WTC11 (cell line): ENCODE measurements at regions not wholly inside any gene's neighbourhood (a gene's known extent, or its start where the extent isn't known, plus 50 kb on each side); places are given as distances from the start of the nearest gene placed in this dataset.

Experiments used
- CREM ChIP-seq: sonication (generic); formaldehyde crosslinking; IDR thresholded peaks from 2 replicates; pipeline ENCODE4 v1.8.1; 2022; ENCODE audit warnings: mild to moderate bottlenecking, missing genetic modification reagents, moderate library complexity
- FOXJ3 ChIP-seq: sonication (generic); formaldehyde crosslinking; IDR thresholded peaks from 2 replicates; pipeline ENCODE4 v1.9.0; 2021; ENCODE audit warnings: missing genetic modification reagents, mild to moderate bottlenecking, borderline replicate concordance
- NFYB ChIP-seq: sonication (generic); formaldehyde crosslinking; conservative IDR thresholded peaks from 2 replicates; pipeline ENCODE4 v1.8.0; 2022; ENCODE audit warnings: low read depth, missing genetic modification reagents
- NR3C1 ChIP-seq: sonication (generic); formaldehyde crosslinking; conservative IDR thresholded peaks from 2 replicates; pipeline ENCODE4 v1.8.1; 2023; ENCODE audit warnings: low read depth, mild to moderate bottlenecking, missing genetic modification reagents
- SMAD3 ChIP-seq: sonication (generic); formaldehyde crosslinking; IDR thresholded peaks from 2 replicates; pipeline ENCODE4 v1.8.0; 2022; ENCODE audit warnings: missing genetic modification reagents, mild to moderate bottlenecking, borderline replicate concordance
- TF ChIP-seq, protein P1 (sequence below): fragments of 200-600 bp; IDR thresholded peaks from 2 replicates; pipeline ENCODE4 v1.8.0; 2022; ENCODE audit warnings: antibody characterized with exemption
- TF ChIP-seq, protein P2 (sequence below): sonication (generic); formaldehyde crosslinking; IDR thresholded peaks from 2 replicates; pipeline ENCODE4 v1.8.0; 2022; ENCODE audit warnings: mild to moderate bottlenecking, missing genetic modification reagents
- TF ChIP-seq, protein P3 (sequence below): sonication (generic); formaldehyde crosslinking; IDR thresholded peaks from 2 replicates; pipeline ENCODE4 v1.8.0; 2023; ENCODE audit warnings: missing genetic modification reagents, mild to moderate bottlenecking, borderline replicate concordance
- TF ChIP-seq, protein P4 (sequence below): sonication (generic); formaldehyde crosslinking; IDR thresholded peaks from 2 replicates; pipeline ENCODE4 v1.8.1; 2022; ENCODE audit warnings: low read depth, mild to moderate bottlenecking, moderate library complexity, missing genetic modification reagents, borderline replicate concordance

DNA sequence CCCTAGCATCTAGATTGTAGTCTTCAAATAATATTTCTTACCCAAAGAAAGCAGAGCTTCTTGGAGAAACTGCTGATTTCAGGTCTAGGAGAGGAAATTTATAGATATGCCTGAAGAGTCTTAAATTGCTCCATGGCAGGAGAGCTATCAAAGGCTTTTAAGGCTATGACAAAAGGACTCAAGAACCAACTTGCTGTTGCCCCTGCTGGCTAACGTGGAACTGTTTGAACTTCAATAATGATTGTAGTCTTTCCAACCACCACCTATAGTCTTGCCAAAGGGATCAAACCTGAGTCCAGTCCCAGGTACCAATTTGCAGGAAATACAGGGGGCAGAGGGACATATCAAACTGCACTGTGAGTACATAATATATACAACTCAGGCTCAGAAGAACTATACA lies 336.2 kb upstream of the ESRRG start:
- TF ChIP-seq, protein P1, sequence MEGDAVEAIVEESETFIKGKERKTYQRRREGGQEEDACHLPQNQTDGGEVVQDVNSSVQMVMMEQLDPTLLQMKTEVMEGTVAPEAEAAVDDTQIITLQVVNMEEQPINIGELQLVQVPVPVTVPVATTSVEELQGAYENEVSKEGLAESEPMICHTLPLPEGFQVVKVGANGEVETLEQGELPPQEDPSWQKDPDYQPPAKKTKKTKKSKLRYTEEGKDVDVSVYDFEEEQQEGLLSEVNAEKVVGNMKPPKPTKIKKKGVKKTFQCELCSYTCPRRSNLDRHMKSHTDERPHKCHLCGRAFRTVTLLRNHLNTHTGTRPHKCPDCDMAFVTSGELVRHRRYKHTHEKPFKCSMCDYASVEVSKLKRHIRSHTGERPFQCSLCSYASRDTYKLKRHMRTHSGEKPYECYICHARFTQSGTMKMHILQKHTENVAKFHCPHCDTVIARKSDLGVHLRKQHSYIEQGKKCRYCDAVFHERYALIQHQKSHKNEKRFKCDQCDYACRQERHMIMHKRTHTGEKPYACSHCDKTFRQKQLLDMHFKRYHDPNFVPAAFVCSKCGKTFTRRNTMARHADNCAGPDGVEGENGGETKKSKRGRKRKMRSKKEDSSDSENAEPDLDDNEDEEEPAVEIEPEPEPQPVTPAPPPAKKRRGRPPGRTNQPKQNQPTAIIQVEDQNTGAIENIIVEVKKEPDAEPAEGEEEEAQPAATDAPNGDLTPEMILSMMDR = no peak
- TF ChIP-seq NR3C1 = no peak
- no peak for TF ChIP-seq FOXJ3
- TF ChIP-seq, protein P2, sequence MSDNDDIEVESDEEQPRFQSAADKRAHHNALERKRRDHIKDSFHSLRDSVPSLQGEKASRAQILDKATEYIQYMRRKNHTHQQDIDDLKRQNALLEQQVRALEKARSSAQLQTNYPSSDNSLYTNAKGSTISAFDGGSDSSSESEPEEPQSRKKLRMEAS = no peak
- TF ChIP-seq, protein P3, sequence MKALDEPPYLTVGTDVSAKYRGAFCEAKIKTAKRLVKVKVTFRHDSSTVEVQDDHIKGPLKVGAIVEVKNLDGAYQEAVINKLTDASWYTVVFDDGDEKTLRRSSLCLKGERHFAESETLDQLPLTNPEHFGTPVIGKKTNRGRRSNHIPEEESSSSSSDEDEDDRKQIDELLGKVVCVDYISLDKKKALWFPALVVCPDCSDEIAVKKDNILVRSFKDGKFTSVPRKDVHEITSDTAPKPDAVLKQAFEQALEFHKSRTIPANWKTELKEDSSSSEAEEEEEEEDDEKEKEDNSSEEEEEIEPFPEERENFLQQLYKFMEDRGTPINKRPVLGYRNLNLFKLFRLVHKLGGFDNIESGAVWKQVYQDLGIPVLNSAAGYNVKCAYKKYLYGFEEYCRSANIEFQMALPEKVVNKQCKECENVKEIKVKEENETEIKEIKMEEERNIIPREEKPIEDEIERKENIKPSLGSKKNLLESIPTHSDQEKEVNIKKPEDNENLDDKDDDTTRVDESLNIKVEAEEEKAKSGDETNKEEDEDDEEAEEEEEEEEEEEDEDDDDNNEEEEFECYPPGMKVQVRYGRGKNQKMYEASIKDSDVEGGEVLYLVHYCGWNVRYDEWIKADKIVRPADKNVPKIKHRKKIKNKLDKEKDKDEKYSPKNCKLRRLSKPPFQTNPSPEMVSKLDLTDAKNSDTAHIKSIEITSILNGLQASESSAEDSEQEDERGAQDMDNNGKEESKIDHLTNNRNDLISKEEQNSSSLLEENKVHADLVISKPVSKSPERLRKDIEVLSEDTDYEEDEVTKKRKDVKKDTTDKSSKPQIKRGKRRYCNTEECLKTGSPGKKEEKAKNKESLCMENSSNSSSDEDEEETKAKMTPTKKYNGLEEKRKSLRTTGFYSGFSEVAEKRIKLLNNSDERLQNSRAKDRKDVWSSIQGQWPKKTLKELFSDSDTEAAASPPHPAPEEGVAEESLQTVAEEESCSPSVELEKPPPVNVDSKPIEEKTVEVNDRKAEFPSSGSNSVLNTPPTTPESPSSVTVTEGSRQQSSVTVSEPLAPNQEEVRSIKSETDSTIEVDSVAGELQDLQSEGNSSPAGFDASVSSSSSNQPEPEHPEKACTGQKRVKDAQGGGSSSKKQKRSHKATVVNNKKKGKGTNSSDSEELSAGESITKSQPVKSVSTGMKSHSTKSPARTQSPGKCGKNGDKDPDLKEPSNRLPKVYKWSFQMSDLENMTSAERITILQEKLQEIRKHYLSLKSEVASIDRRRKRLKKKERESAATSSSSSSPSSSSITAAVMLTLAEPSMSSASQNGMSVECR (CRISPR knock-in tag) = no peak
- TF ChIP-seq, protein P4, sequence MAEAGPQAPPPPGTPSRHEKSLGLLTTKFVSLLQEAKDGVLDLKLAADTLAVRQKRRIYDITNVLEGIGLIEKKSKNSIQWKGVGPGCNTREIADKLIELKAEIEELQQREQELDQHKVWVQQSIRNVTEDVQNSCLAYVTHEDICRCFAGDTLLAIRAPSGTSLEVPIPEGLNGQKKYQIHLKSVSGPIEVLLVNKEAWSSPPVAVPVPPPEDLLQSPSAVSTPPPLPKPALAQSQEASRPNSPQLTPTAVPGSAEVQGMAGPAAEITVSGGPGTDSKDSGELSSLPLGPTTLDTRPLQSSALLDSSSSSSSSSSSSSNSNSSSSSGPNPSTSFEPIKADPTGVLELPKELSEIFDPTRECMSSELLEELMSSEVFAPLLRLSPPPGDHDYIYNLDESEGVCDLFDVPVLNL = no peak
- no peak for TF ChIP-seq NFYB (CRISPR knock-in tag)
- TF ChIP-seq SMAD3 = no peak
- no peak for TF ChIP-seq CREM
